Smooth muscle cell (in vitro differentiated cells): ENCODE measurements at regions not wholly inside any gene's neighbourhood (a gene's known extent, or its start where the extent isn't known, plus 50 kb on each side); places are given as distances from the start of the nearest gene placed in this dataset.

Source experiments
- DNase-seq: peaks from one replicate; lab custom pipeline; 2025; ENCODE audit not compliant: unreplicated experiment; lab: John Stamatoyannopoulos, UW
- H2AFZ ChIP-seq: fragments of 200-600 bp; sonication (generic); 2 replicates; pipeline ENCODE4 v1.6.0; 2016; ENCODE audit warnings: antibody characterized with exemption, low read depth, mild to moderate bottlenecking
- H3F3A ChIP-seq: fragments of 200-600 bp; sonication (generic); 2 replicates; pipeline ENCODE4 v1.6.0; 2017; ENCODE audit warnings: antibody characterized with exemption, low read depth
- H3K27ac ChIP-seq: fragments of 200-600 bp; sonication (generic); 2 replicates; pipeline ENCODE4 v1.5.1; 2016; ENCODE audit warnings: low read depth, mild to moderate bottlenecking
- H3K27me3 ChIP-seq: fragments of 200-600 bp; sonication (generic); 2 replicates; pipeline ENCODE4 v1.6.1; 2016; ENCODE audit warnings: low read depth, mild to moderate bottlenecking
- H3K36me3 ChIP-seq: fragments of 200-600 bp; sonication (generic); 2 replicates; pipeline ENCODE4 v1.5.1; 2016; ENCODE audit warnings: low read depth
- H3K4me1 ChIP-seq: fragments of 200-600 bp; sonication (generic); 2 replicates; pipeline ENCODE4 v1.5.1; 2016; ENCODE audit warnings: low read depth
- H3K4me2 ChIP-seq: fragments of 200-600 bp; sonication (generic); 2 replicates; pipeline ENCODE4 v1.6.0; 2016; ENCODE audit warnings: mild to moderate bottlenecking
- H3K4me3 ChIP-seq: fragments of 200-600 bp; sonication (generic); 2 replicates; pipeline ENCODE4 v1.5.1; 2016; ENCODE audit warnings: mild to moderate bottlenecking
- H3K79me2 ChIP-seq: fragments of 200-600 bp; sonication (generic); 2 replicates; pipeline ENCODE4 v1.6.0; 2016; ENCODE audit warnings: low read depth, mild to moderate bottlenecking
- H3K9ac ChIP-seq: fragments of 200-600 bp; sonication (generic); 2 replicates; pipeline ENCODE4 v1.6.0; 2016; ENCODE audit warnings: low read depth
- H3K9me3 ChIP-seq: fragments of 200-600 bp; sonication (generic); replicated peaks from 2 replicates; pipeline ENCODE4 v1.5.1; 2016; ENCODE audit warnings: low read depth
- H4K20me1 ChIP-seq: fragments of 200-600 bp; sonication (generic); 2 replicates; pipeline ENCODE4 v1.6.0; 2016; ENCODE audit warnings: low read depth
- WGBS: methylation state at CpG from one replicate; pipeline ENCODE4 v1.1.7; 2016; ENCODE audit warnings: low lambda C conversion rate; 5-methylcytosine and 5-hydroxymethylcytosine counted together
- TF ChIP-seq, protein P1 (sequence below): fragments of 200-600 bp; sonication (generic); IDR thresholded peaks from 2 replicates; pipeline ENCODE4 v1.5.1; 2017; ENCODE audit warnings: borderline replicate concordance, mild to moderate bottlenecking, antibody characterized with exemption; ENCODE audit not compliant: insufficient read depth, poor library complexity, severe bottlenecking

- Histone ChIP-seq H3K4me2 (no peak overlapping the region), H3K9ac (no peak overlapping the region), H3F3A (no peaks in the 10 kb centered on the region), H3K79me2 (no peaks in the 10 kb centered on the region), H4K20me1 (no peaks in the 10 kb centered on the region), H3K27ac (no peak overlapping the region), H3K4me3 (no peak overlapping the region), H3K9me3 (no peaks in the 10 kb centered on the region), H3K36me3 (no peaks in the 10 kb centered on the region), H3K27me3 (no peaks in the 10 kb centered on the region), H3K4me1 (no peaks in the 10 kb centered on the region), H2AFZ (no peak overlapping the region)
- 61% methylated on average over 2 of the region's 2 CpGs for WGBS
- DNase-seq: no peak
- TF ChIP-seq, protein P1, sequence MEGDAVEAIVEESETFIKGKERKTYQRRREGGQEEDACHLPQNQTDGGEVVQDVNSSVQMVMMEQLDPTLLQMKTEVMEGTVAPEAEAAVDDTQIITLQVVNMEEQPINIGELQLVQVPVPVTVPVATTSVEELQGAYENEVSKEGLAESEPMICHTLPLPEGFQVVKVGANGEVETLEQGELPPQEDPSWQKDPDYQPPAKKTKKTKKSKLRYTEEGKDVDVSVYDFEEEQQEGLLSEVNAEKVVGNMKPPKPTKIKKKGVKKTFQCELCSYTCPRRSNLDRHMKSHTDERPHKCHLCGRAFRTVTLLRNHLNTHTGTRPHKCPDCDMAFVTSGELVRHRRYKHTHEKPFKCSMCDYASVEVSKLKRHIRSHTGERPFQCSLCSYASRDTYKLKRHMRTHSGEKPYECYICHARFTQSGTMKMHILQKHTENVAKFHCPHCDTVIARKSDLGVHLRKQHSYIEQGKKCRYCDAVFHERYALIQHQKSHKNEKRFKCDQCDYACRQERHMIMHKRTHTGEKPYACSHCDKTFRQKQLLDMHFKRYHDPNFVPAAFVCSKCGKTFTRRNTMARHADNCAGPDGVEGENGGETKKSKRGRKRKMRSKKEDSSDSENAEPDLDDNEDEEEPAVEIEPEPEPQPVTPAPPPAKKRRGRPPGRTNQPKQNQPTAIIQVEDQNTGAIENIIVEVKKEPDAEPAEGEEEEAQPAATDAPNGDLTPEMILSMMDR: no peak
These were observed 615.4 kb upstream of the MIS18BP1 start for GRCh38 chr14:45868377-45868776.

DNA sequence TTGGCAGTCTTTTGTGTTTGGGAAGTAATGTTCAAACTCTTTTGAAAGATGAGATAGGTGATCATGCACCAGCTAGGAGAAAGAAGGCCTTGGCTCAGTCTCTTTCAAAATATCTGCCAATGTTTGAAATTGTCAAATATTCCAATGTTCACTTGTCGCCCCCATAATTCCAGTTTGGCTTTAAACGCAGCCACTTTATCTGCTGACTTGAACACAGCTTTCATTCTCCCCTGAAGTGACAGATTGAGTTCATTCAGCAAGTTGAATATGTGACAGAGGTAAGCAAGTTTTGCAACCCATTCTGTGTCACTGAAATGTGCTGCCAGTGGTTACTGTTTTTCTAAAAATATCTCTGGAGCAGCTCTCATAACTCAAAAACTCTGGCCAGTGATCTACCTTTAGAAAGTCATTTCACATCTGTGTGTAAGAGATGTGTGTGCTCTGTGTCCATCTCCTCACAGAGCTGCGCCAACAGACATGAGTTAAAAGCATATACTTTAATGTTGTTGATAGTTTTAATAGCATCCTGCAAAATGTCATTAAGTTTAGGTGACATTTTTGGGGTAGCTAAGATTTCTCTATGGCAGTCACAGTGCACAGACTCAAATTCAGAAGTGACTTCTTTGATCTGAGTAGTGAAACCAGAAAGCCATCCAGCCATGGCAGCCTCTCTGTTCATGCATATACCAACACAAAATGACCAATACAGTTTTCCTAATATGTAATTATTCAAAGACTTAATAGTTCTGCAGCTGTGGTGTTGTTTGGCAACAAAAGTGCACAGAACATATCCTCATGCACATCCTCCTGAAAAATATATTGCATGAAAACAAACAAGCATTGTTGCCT, 614.3 kb upstream of the MIS18BP1 start:
- 90% methylated on average over 3 of the region's 3 CpGs for WGBS
- no peaks in the 10 kb centered on the region for H3K27me3 ChIP-seq
- H3K27ac ChIP-seq: no peak overlapping the region
- H4K20me1 ChIP-seq: no peaks in the 10 kb centered on the region
- H3F3A ChIP-seq: no peaks in the 10 kb centered on the region
- H3K36me3 ChIP-seq: no peaks in the 10 kb centered on the region
- H2AFZ ChIP-seq: no peak overlapping the region
- no peaks in the 10 kb centered on the region for H3K9me3 ChIP-seq
- no peaks in the 10 kb centered on the region for H3K4me1 ChIP-seq
- H3K4me3 ChIP-seq: no peak overlapping the region
- H3K4me2 ChIP-seq: no peak overlapping the region
- no peak overlapping the region for H3K9ac ChIP-seq
- TF ChIP-seq, protein P1: no peak
- no peaks in the 10 kb centered on the region for H3K79me2 ChIP-seq
- DNase-seq: no peak

GRCh38 chr14:45838597-45838996, 585.6 kb upstream of the MIS18BP1 start:
- TF ChIP-seq, protein P1: peak; percentile 27
- Histone ChIP-seq H3K36me3 (no peaks in the 10 kb centered on the region), H3K79me2 (no peaks in the 10 kb centered on the region), H3F3A (no peaks in the 10 kb centered on the region), H3K4me2 (no peak overlapping the region), H3K9me3 (no peaks in the 10 kb centered on the region), H3K4me3 (no peak overlapping the region), H3K27ac (no peak overlapping the region), H2AFZ (no peak overlapping the region), H3K4me1 (no peaks in the 10 kb centered on the region), H3K27me3 (no peaks in the 10 kb centered on the region), H4K20me1 (no peaks in the 10 kb centered on the region), H3K9ac (no peak overlapping the region)
- 69% methylated on average over 2 of the region's 2 CpGs for WGBS
- no peak for DNase-seq

DNA sequence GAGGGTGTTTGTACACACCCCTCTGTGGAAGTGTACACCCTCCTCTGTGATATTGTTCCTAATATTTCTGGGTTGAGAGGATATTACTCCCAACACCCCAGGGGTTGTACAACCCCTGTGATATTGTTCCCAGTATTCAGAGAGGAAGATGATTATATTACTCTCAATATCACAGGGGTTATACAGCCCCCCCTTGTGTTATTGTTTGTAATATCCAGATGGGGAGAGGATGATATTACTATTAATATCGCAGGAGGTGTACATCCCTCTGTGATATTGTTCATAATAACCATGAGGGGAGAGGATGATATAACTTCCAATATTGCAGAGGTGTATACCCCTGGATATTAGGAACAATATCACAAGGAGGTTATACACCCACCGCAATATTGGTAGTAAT, 566.1 kb upstream of the MIS18BP1 start:
- 92% methylated on average over 2 of the region's 2 CpGs for WGBS

More for the DNA sequence above, 566.1 kb upstream of the MIS18BP1 start:
- Histone ChIP-seq H3K4me3 (no peak overlapping the region), H3K4me1 (no peaks in the 10 kb centered on the region), H3K4me2 (no peak overlapping the region), H4K20me1 (no peaks in the 10 kb centered on the region), H3K27me3 (no peaks in the 10 kb centered on the region), H2AFZ (no peak overlapping the region), H3K27ac (no peak overlapping the region), H3K9me3 (no peaks in the 10 kb centered on the region), H3K9ac (no peak overlapping the region), H3K79me2 (no peaks in the 10 kb centered on the region), H3K36me3 (no peaks in the 10 kb centered on the region), H3F3A (no peaks in the 10 kb centered on the region)
- no peak for DNase-seq
- TF ChIP-seq, protein P1: no peak
